Adrenal gland (tissue), 5 donors: ENCODE measurements at regions not wholly inside any gene's neighbourhood (a gene's known extent, or its start where the extent isn't known, plus 50 kb on each side); places are given as distances from the start of the nearest gene placed in this dataset.

Experiments
- POLR2A ChIP-seq, 2 donors: fragments of 450-650 bp; IDR thresholded peaks; one replicate each; pipeline ENCODE4 v1.6.1; 2017; ENCODE audit warnings: antibody characterized with exemption in 2 of 2, mild to moderate bottlenecking in 2 of 2, moderate library complexity in 1 of 2
- TF ChIP-seq, protein P1 (sequence below), 6 experiments: fragments of 450-650 bp in 4 of 6; fragments of 200-600 bp in 2 of 6; sonication (generic) in 1 of 6; IDR thresholded peaks; 1 replicate in 5 of 6; 2 replicates in 1 of 6; pipeline versions ENCODE4 v1.5.1 to v1.8.0; 2016 to 2021; ENCODE audit warnings: antibody characterized with exemption in 6 of 6, mild to moderate bottlenecking in 2 of 6, moderate library complexity in 1 of 6
- donor health status: DM: no; HTN: no; CAD: no.

DNA sequence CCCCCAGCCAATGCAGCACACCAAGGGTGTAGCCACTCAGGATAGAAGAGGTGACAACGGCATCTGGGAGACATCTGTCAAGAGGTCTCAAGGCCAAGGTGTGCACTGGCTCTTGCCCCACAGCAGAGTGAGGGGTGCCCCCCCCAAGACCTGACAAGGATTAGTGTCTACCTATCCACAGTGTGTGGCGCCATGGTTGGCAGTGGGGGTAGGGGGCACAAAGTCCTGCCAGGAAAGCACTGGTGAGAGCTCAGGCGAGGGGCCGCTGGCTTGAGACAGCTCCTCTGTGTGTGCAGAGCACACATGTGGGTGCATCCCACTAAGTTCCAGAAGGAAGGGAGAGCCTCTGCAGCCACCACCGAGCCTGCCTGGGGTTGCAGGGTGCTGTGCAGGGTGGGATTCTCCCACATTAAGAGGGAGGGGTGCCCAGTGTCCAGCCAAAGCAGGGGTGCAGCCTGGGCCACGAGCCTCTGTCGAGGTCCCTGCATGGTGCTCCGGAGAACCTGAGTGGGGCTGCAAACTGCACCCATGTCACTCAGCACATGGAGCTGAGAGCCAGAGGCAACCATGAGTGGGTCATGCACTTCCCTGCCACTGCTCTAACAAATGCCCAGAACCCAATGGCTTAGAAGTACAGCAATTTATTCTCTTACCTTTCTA is 311.2 kb upstream of the HDAC4 start:
- TF ChIP-seq, protein P1, sequence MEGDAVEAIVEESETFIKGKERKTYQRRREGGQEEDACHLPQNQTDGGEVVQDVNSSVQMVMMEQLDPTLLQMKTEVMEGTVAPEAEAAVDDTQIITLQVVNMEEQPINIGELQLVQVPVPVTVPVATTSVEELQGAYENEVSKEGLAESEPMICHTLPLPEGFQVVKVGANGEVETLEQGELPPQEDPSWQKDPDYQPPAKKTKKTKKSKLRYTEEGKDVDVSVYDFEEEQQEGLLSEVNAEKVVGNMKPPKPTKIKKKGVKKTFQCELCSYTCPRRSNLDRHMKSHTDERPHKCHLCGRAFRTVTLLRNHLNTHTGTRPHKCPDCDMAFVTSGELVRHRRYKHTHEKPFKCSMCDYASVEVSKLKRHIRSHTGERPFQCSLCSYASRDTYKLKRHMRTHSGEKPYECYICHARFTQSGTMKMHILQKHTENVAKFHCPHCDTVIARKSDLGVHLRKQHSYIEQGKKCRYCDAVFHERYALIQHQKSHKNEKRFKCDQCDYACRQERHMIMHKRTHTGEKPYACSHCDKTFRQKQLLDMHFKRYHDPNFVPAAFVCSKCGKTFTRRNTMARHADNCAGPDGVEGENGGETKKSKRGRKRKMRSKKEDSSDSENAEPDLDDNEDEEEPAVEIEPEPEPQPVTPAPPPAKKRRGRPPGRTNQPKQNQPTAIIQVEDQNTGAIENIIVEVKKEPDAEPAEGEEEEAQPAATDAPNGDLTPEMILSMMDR (IDR thresholded peaks at IDR 0.05): no peak
- no peak for TF ChIP-seq POLR2A (IDR thresholded peaks at IDR 0.05)
